K562 (cell line): ENCODE measurements at regions not wholly inside any gene's neighbourhood (a gene's known extent, or its start where the extent isn't known, plus 50 kb on each side); places are given as distances from the start of the nearest gene placed in this dataset.

ENCODE experiments used
- ATAC-seq: fragments of 200-7000 bp; cut with Tn5 transposase; 3 replicates; pipeline ENCODE4 v1.9.1; 2020; ENCODE audit warnings: moderate library complexity
- BruUV-seq: library from RNA; stranded (reverse); fragments of 400-500 nt; replicated peaks from 2 replicates; lab custom pipeline; 2021; lab: Mats Ljungman, UMichigan
- CTCF ChIA-PET: fragments of 300-600 bp; formaldehyde crosslinking; extraction: SDS; loops from one replicate; lab custom pipeline; 2021; ENCODE audit warnings: low intra/inter-chr PET ratio; lab: Yijun Ruan, JAX
- POLR2A ChIA-PET: fragments of 300-600, 350-650 bp; sonication (Branson Sonifier 250); formaldehyde crosslinking; extraction: SDS; loops from one replicate; lab custom pipeline; 2021; ENCODE audit warnings: antibody characterized with exemption, inconsistent platforms; lab: Yijun Ruan, JAX
- DNase-seq, 4 experiments: peaks; one replicate each; pipeline versions ENCODE4 v3.0.0 to v3.0.0-alpha.2; 2011 to 2018; ENCODE audit warnings: low spot score in 3 of 4, mixed read lengths in 3 of 4; ENCODE audit errors: extremely low read depth in 1 of 4
- FAIRE-seq: peaks from 2 replicates; lab custom pipeline; 2011; peaks lifted over from hg19 to GRCh38; lab: Jason Lieb, UNC
- H2AFZ ChIP-seq: 2 replicates; pipeline ENCODE4 v1.6.0; 2011; ENCODE audit warnings: low read depth, low read length, control low read depth, inconsistent platforms
- H3K27ac ChIP-seq: fragments of 200-600 bp; 3 replicates; pipeline ENCODE4 v1.8.0; 2011; ENCODE audit warnings: low read depth, mild to moderate bottlenecking, control low read depth, inconsistent platforms, low read length, moderate library complexity, mixed read lengths; ENCODE audit errors: extremely low read depth
- H3K27me3 ChIP-seq, 2 experiments: fragments of 300-600 bp in 1 of 2; 2 replicates in 1 of 2; 3 replicates in 1 of 2; pipeline versions ENCODE4 v1.6.0 to v1.8.0; 2011; ENCODE audit warnings: inconsistent platforms in 2 of 2, low read length in 2 of 2, mild to moderate bottlenecking in 1 of 2, mixed read lengths in 1 of 2, moderate library complexity in 1 of 2; ENCODE audit not compliant: control insufficient read depth in 2 of 2, insufficient read depth in 2 of 2
- H3K36me3 ChIP-seq: fragments of 300-600 bp; 3 replicates; pipeline ENCODE4 v1.8.0; 2011; ENCODE audit warnings: mild to moderate bottlenecking, low read length, inconsistent platforms; ENCODE audit not compliant: control insufficient read depth, insufficient read depth
- H3K4me1 ChIP-seq, 2 experiments: fragments of 200-600 bp in 1 of 2; replicated peaks in 1 of 2; 2 replicates in 1 of 2; 3 replicates in 1 of 2; pipeline versions ENCODE4 v1.5.1 to v1.8.0; 2011; ENCODE audit warnings: inconsistent platforms in 2 of 2, low read length in 2 of 2, mild to moderate bottlenecking in 1 of 2, mixed read lengths in 1 of 2, moderate library complexity in 1 of 2; ENCODE audit not compliant: control insufficient read depth in 2 of 2, insufficient read depth in 2 of 2
- H3K4me2 ChIP-seq: 2 replicates; pipeline ENCODE4 v1.6.1; 2011; ENCODE audit warnings: low read length, control low read depth, inconsistent platforms, mixed read lengths; ENCODE audit not compliant: insufficient read depth
- H3K4me3 ChIP-seq: fragments of 200-600 bp; sonication (generic), shearing (Covaris generic); 2 replicates; pipeline ENCODE4 v1.5.1; 2016; ENCODE audit warnings: control low read depth, inconsistent platforms
- H3K79me2 ChIP-seq: fragments of 200-600 bp; 3 replicates; pipeline ENCODE4 v1.8.0; 2011; ENCODE audit warnings: low read length, inconsistent platforms; ENCODE audit not compliant: control insufficient read depth, insufficient read depth
- H3K9ac ChIP-seq, 2 experiments: 2 replicates each; pipeline versions ENCODE4 v1.6.0 to v1.6.1; 2011; ENCODE audit warnings: low read depth in 2 of 2, low read length in 2 of 2, control low read depth in 1 of 2, inconsistent platforms in 1 of 2, mild to moderate bottlenecking in 1 of 2, mixed read lengths in 1 of 2; ENCODE audit not compliant: insufficient read depth in 1 of 2
- H3K9me1 ChIP-seq: one replicate; pipeline ENCODE4 v1.6.0; 2011; ENCODE audit warnings: inconsistent platforms, mild to moderate bottlenecking, low read length, moderate library complexity; ENCODE audit not compliant: control insufficient read depth, insufficient read depth
- H3K9me3 ChIP-seq: replicated peaks from 2 replicates; pipeline ENCODE4 v1.5.1; 2011; ENCODE audit warnings: low read depth, low read length, inconsistent platforms; ENCODE audit not compliant: control insufficient read depth, insufficient read depth
- H4K20me1 ChIP-seq: replicated peaks from 2 replicates; pipeline ENCODE4 v1.6.1; 2011; ENCODE audit warnings: low read length, inconsistent platforms, mixed read lengths; ENCODE audit not compliant: control insufficient read depth, insufficient read depth
- BRF2 ChIP-seq: IDR thresholded peaks from 3 replicates; pipeline ENCODE4 v1.6.1; 2011; ENCODE audit warnings: borderline replicate concordance, mild to moderate bottlenecking; ENCODE audit not compliant: insufficient read length, insufficient read depth
- E2F8 ChIP-seq: fragments of 450-650 bp; IDR thresholded peaks from 2 replicates; pipeline ENCODE4 v1.7.1; 2018; ENCODE audit warnings: mild to moderate bottlenecking, low read depth; ENCODE audit not compliant: partially characterized antibody
- JUNB ChIP-seq: fragments of 450-650 bp; formaldehyde crosslinking; conservative IDR thresholded peaks from 2 replicates; pipeline ENCODE4 v1.4.0; 2020; ENCODE audit warnings: mild to moderate bottlenecking
- NFE2L1 ChIP-seq: fragments of 450-650 bp; IDR thresholded peaks from 2 replicates; pipeline ENCODE4 v1.6.1; 2016; ENCODE audit warnings: missing genetic modification characterization, low read depth, mild to moderate bottlenecking, missing compliant biosample characterization, moderate library complexity, borderline replicate concordance
- NR3C1 ChIP-seq: sonication (generic); formaldehyde crosslinking; IDR thresholded peaks from 2 replicates; pipeline ENCODE4 v1.8.1; 2022; ENCODE audit warnings: missing genetic modification reagents
- ZBTB5 ChIP-seq: fragments of 450-650 bp; IDR thresholded peaks from 2 replicates; pipeline ENCODE4 v1.6.1; 2017; ENCODE audit warnings: antibody characterized with exemption
- ZNF609 ChIP-seq: sonication (generic); formaldehyde crosslinking; IDR thresholded peaks from 2 replicates; pipeline ENCODE4 v1.8.1; 2023; ENCODE audit warnings: missing genetic modification reagents, mild to moderate bottlenecking, borderline replicate concordance
- WGBS: fragments of 100-300 bp; shearing (Covaris generic); methylation state at CpG from one replicate; pipeline ENCODE4 v1.1.6; 2016; ENCODE audit warnings: low coverage, mixed read lengths; ENCODE audit not compliant: insufficient coverage; ENCODE audit errors: missing lambda C conversion rate; 5-methylcytosine and 5-hydroxymethylcytosine counted together
- in situ Hi-C: fragments of 300-500 bp; cut with MboI; formaldehyde crosslinking; loops from 4 replicates; pipeline ENCODE4 v1.15.0; 2018; ENCODE audit warnings: inconsistent platforms, mixed read lengths
- intact Hi-C: fragments of 100-400 bp; cut with micrococcal nuclease; formaldehyde crosslinking; loops from 2 replicates; pipeline ENCODE4 v1.14.2; 2022

- CTCF ChIA-PET = no interaction called here
These were observed 49.8 kb upstream of the GJA8 start for GRCh38 chr1:147852706-147853225.

More at GRCh38 chr1:147852706-147853225, 49.8 kb upstream of the GJA8 start:
- no peak for FAIRE-seq
- Histone ChIP-seq H3K36me3 (no peaks in the 10 kb centered on the region), H3K4me2 (no peak overlapping the region), H3K4me1 (peaks cover 0 to 12% of the 10 kb centered on the region in 2 experiments; a peak in 3 of 5 replicates), H3K9me1 (no peaks in the 10 kb centered on the region), H3K27me3 (no peaks in the 10 kb centered on the region), H3K27ac (no peak overlapping the region), H2AFZ (no peak overlapping the region), H4K20me1 (no peaks in the 10 kb centered on the region), H3K79me2 (no peaks in the 10 kb centered on the region)
- DNase-seq = no peak
- in situ Hi-C loops = no loop called here
- no TSS peak for BruUV-seq
- ATAC-seq = no peak
- TF ChIP-seq NR3C1 (CRISPR knock-in tag) = no peak
- TF ChIP-seq NFE2L1 = no peak
- TF ChIP-seq ZNF609 (CRISPR knock-in tag) = no peak
- TF ChIP-seq JUNB (CRISPR knock-in tag) = no peak
- no peak for TF ChIP-seq ZBTB5
- TF ChIP-seq E2F8 = no peak
- TF ChIP-seq BRF2 = no peak
- TF ChIP-seq, all 486 proteins: peak for 0
- H3K9me3 ChIP-seq = no peaks in the 10 kb centered on the region
- no peak overlapping the region for H3K9ac ChIP-seq
- POLR2A ChIA-PET = no interaction called here
- WGBS = 24% methylated on average over 1 of the region's 1 CpG
- intact Hi-C loops = loop anchor here (5.0 kb wide), 1 partner anchor 35 kb away; no protein-coding TSS in a partner anchor
- H3K4me3 ChIP-seq = no peak overlapping the region
